Panc1 (cell line): ENCODE measurements at regions not wholly inside any gene's neighbourhood (a gene's known extent, or its start where the extent isn't known, plus 50 kb on each side); places are given as distances from the start of the nearest gene placed in this dataset.

Experiments used
- SIN3A ChIP-seq: IDR thresholded peaks from 2 replicates; pipeline ENCODE4 v1.6.1; 2012; ENCODE audit warnings: low read depth, mild to moderate bottlenecking, low read length, moderate library complexity, borderline replicate concordance; ENCODE audit not compliant: insufficient read depth
- TF ChIP-seq, protein P1 (sequence below): fragments of 450-650 bp; IDR thresholded peaks from 2 replicates; pipeline ENCODE4 v1.5.1; 2017; ENCODE audit warnings: mild to moderate bottlenecking
- TF ChIP-seq, protein P2 (sequence below), 2 experiments: IDR thresholded peaks; 2 replicates each; pipeline ENCODE4 v1.6.1; 2011 to 2012; ENCODE audit warnings: low read depth in 2 of 2, control low read depth in 1 of 2, low read length in 1 of 2, mild to moderate bottlenecking in 1 of 2, moderate library complexity in 1 of 2; ENCODE audit not compliant: insufficient read depth in 1 of 2

DNA sequence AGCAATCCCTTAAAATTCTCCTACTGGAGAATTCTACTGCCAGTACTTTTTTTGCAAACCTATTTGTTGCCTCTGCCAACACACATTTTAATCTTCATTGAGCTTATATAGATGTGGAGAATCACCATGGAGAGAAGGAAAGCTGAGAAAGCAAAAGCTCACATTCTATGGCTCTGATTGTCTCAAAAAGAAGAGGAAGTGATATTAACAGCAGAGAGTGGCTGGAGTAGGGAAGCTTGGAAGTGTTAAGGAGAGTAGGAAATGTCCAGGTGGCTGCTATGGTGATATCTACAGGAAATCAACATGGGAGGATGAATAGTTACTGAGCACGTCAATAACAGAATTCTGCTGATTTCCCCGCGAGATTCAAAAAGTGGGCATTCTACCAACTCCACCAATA, 78.8 kb upstream of the TDRD3 start:
- TF ChIP-seq, protein P1, sequence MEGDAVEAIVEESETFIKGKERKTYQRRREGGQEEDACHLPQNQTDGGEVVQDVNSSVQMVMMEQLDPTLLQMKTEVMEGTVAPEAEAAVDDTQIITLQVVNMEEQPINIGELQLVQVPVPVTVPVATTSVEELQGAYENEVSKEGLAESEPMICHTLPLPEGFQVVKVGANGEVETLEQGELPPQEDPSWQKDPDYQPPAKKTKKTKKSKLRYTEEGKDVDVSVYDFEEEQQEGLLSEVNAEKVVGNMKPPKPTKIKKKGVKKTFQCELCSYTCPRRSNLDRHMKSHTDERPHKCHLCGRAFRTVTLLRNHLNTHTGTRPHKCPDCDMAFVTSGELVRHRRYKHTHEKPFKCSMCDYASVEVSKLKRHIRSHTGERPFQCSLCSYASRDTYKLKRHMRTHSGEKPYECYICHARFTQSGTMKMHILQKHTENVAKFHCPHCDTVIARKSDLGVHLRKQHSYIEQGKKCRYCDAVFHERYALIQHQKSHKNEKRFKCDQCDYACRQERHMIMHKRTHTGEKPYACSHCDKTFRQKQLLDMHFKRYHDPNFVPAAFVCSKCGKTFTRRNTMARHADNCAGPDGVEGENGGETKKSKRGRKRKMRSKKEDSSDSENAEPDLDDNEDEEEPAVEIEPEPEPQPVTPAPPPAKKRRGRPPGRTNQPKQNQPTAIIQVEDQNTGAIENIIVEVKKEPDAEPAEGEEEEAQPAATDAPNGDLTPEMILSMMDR, result no peak
- TF ChIP-seq, protein P2, sequence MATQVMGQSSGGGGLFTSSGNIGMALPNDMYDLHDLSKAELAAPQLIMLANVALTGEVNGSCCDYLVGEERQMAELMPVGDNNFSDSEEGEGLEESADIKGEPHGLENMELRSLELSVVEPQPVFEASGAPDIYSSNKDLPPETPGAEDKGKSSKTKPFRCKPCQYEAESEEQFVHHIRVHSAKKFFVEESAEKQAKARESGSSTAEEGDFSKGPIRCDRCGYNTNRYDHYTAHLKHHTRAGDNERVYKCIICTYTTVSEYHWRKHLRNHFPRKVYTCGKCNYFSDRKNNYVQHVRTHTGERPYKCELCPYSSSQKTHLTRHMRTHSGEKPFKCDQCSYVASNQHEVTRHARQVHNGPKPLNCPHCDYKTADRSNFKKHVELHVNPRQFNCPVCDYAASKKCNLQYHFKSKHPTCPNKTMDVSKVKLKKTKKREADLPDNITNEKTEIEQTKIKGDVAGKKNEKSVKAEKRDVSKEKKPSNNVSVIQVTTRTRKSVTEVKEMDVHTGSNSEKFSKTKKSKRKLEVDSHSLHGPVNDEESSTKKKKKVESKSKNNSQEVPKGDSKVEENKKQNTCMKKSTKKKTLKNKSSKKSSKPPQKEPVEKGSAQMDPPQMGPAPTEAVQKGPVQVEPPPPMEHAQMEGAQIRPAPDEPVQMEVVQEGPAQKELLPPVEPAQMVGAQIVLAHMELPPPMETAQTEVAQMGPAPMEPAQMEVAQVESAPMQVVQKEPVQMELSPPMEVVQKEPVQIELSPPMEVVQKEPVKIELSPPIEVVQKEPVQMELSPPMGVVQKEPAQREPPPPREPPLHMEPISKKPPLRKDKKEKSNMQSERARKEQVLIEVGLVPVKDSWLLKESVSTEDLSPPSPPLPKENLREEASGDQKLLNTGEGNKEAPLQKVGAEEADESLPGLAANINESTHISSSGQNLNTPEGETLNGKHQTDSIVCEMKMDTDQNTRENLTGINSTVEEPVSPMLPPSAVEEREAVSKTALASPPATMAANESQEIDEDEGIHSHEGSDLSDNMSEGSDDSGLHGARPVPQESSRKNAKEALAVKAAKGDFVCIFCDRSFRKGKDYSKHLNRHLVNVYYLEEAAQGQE (IDR thresholded peaks at IDR 0.05; ENCODE audit: insufficient read depth in 1 of 2, low read depth in 2 of 2, low read length in 1 of 2), result no peak
- no peak for TF ChIP-seq SIN3A
